NT2/D1 (cell line): ENCODE measurements at regions not wholly inside any gene's neighbourhood (a gene's known extent, or its start where the extent isn't known, plus 50 kb on each side); places are given as distances from the start of the nearest gene placed in this dataset.

Source experiments
- YY1 ChIP-seq: IDR thresholded peaks from 2 replicates; pipeline ENCODE4 v1.6.1; 2011; ENCODE audit not compliant: insufficient read length, insufficient read depth
- ZNF274 ChIP-seq: IDR thresholded peaks from 2 replicates; pipeline ENCODE4 v1.6.1; 2011; ENCODE audit warnings: mild to moderate bottlenecking, low read depth, low read length

DNA sequence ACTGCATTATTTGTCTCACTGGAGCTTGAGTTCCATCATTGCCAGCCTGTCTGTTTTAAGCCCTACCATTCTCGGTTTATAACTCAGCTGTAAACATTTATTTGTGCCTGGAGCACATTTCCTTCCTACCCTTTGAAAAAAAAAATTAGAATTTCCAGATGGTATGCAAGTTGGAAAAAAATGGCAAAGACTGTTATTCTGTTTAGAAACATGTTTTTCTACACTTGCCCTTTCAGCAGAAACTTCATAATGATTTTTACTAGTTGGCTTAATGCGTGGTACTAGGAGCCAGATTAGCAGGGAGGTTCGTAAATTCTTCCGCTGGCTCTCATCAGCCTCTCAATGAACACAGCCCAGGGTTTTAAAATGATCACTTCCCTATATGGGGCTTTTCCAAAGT lies 238.8 kb upstream of the WWC1 start:
- TF ChIP-seq ZNF274 (no peak), YY1 (no peak)
